Liver (tissue), 3 donors: ENCODE measurements at regions not wholly inside any gene's neighbourhood (a gene's known extent, or its start where the extent isn't known, plus 50 kb on each side); places are given as distances from the start of the nearest gene placed in this dataset.

Experiments
- CTCF ChIP-seq: fragments of 150-350 bp; IDR thresholded peaks from 2 replicates; pipeline ENCODE4 v1.5.1; 2017; ENCODE audit warnings: improper control_type of control experiment, low read depth, low read length; ENCODE audit not compliant: missing input control
- FOXA1 ChIP-seq: IDR thresholded peaks from 2 replicates; pipeline ENCODE4 v1.6.1; 2016; ENCODE audit warnings: antibody characterized with exemption
- MAX ChIP-seq: IDR thresholded peaks from 2 replicates; pipeline ENCODE4 v1.6.1; 2016; ENCODE audit warnings: antibody characterized with exemption
- RAD21 ChIP-seq, 2 donors: IDR thresholded peaks; 2 replicates each; pipeline ENCODE4 v1.6.1; 2016; ENCODE audit warnings: antibody characterized with exemption in 2 of 2, mild to moderate bottlenecking in 2 of 2
- REST ChIP-seq: IDR thresholded peaks from 2 replicates; pipeline ENCODE4 v1.6.1; 2016; ENCODE audit warnings: antibody characterized with exemption, mild to moderate bottlenecking
- TAF1 ChIP-seq: conservative IDR thresholded peaks from 2 replicates; pipeline ENCODE4 v1.6.1; 2016; ENCODE audit warnings: antibody characterized with exemption, mild to moderate bottlenecking
- donor health status: healthy.
- donor health status: healthy.

GRCh38 chr9:103949096-103949495, 145.0 kb upstream of the SMC2 start:
- TF ChIP-seq MAX (no peak), CTCF (no peak), TAF1 (no peak), FOXA1 (no peak), REST (no peak), RAD21 (IDR thresholded peaks at IDR 0.05) (no peak)
